ENCODE measurements at regions not wholly inside any gene's neighbourhood (a gene's known extent, or its start where the extent isn't known, plus 50 kb on each side); places are given as distances from the start of the nearest gene placed in this dataset.
A peak's percentile ranks its signal among the peaks of the same experiment; 100 is the strongest.

DNA sequence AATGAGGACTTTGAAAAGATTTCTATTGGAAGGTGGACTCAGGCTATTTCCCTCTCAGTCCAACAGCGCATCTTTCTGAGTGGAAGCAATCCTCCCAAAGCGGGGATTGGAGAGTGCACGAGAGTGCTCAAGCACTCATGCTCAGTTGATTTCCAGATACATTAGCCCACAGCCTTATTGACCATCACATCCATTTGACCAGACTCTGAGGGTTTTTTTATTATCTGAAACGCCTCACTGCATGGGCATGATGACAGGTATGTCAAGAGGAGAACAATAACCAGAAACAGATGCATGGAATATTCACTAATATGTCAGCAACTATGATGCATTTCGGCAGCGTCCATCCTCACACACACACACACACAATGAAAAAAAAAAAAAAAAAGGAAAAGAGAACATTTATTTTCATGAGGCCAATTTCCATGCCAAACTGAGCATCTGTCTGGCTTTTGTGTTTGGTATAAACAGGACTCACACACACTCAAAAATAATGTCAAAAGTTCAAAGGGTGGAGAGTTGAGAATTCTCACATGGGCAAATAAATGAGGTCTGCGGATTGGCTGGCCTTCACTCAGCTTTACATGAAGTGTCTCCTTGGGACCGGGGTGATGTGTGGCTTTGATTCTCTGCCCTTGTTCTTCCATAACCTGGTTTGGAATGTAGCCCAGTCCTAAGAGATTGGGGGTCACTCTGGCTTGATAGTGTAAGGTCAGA lies 371.6 kb downstream of the MCTP2 start:
- Histone ChIP-seq H3K4me3 (no peak overlapping the region), H3K27ac (no peak overlapping the region), H3K36me3 (replicated peaks in 1 of 2) (no peaks in the 10 kb centered on the region), H3K9me3 (replicated peaks in 1 of 3) (no peaks in the 10 kb centered on the region), H3K27me3 (no peaks in the 10 kb centered on the region), H3K4me1 (replicated peaks in 1 of 2) (no peaks in the 10 kb centered on the region)
- TF ChIP-seq POLR2A (IDR thresholded peaks at IDR 0.05) (no peak), CTCF (IDR thresholded peaks at IDR 0.05) (no peak)
- WGBS, 4 donors: 52 to 61% (median 57%) methylated on average over 8 of the region's 8 CpGs
- DNase-seq: no peak
- intact Hi-C loops (cut with DNase I): no loop called here

GRCh38 chr15:94606286-94606685 lies 374.9 kb downstream of the MCTP2 start:
- no peak for TF ChIP-seq POLR2A (IDR thresholded peaks at IDR 0.05)
- no peak for TF ChIP-seq CTCF (IDR thresholded peaks at IDR 0.05)
- Histone ChIP-seq H3K4me3 (no peak overlapping the region), H3K27me3 (no peaks in the 10 kb centered on the region), H3K4me1 (replicated peaks in 1 of 2) (no peaks in the 10 kb centered on the region), H3K9me3 (replicated peaks in 1 of 3) (no peaks in the 10 kb centered on the region), H3K27ac (no peak overlapping the region), H3K36me3 (replicated peaks in 1 of 2) (no peaks in the 10 kb centered on the region)
- DNase-seq: no peak
- intact Hi-C loops (cut with DNase I): no loop called here

DNA sequence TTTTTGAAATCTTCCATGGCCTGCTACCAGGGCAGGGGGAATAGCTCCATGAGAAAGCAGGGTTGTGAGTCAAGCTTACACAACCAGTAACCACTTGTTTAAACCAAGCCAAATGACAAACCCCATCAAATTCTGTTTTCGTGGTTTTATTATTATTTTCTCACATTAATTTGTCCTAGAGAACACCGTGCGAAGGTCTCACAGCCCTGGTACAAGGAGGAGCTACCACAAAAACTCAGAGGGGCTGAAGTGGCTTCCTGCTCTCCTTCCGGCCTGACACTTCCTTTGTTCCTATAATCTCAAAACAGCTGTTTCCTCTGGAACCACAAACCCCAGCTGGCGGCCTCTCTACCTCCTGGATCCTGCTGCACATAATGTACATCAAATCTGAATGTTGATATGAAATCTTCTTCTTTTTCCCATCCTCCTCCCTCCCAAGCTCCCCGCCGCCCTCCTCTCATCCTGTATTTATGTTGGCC lies 375.9 kb downstream of the MCTP2 start:
- Histone ChIP-seq H3K4me1 (replicated peaks in 1 of 2) (no peaks in the 10 kb centered on the region), H3K27me3 (no peaks in the 10 kb centered on the region), H3K9me3 (replicated peaks in 1 of 3) (no peaks in the 10 kb centered on the region), H3K4me3 (no peak overlapping the region), H3K27ac (no peak overlapping the region), H3K36me3 (replicated peaks in 1 of 2) (no peaks in the 10 kb centered on the region)
- TF ChIP-seq POLR2A (IDR thresholded peaks at IDR 0.05) (no peak), CTCF (IDR thresholded peaks at IDR 0.05) (no peak)
- peak; percentile 19 to 77 (median 29) for DNase-seq
- intact Hi-C loops (cut with DNase I): no loop called here
- 40 to 48% (median 42%) methylated on average over 7 of the region's 7 CpGs for WGBS, 4 donors

DNA sequence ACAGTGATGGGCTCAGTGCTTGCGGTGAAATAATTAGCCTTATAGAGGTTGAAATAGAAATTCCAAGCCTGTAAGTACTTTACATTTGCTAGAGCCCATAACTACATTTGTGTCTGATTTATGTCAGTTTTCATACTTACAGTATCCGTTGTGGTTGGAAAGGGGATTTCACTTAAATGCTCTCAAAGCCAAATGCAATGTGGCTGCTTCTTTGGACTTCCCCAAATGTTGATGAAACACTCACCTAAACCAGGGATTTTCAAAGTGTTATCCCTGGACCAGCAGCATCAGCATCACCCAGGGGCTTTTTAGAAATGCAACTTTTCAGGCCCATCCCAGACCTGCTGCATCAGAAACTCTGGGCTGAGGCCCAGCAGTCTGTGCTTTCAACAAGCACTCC lies 378.7 kb downstream of the MCTP2 start:
- H3K27ac ChIP-seq: no peak overlapping the region
- no peak overlapping the region for H3K4me3 ChIP-seq
- no peaks in the 10 kb centered on the region for H3K36me3 ChIP-seq (replicated peaks in 1 of 2)
- no peaks in the 10 kb centered on the region for H3K9me3 ChIP-seq (replicated peaks in 1 of 3)
- no peak for DNase-seq
- no peaks in the 10 kb centered on the region for H3K27me3 ChIP-seq
- no peaks in the 10 kb centered on the region for H3K4me1 ChIP-seq (replicated peaks in 1 of 2)
- intact Hi-C loops (cut with DNase I): no loop called here
- TF ChIP-seq CTCF (IDR thresholded peaks at IDR 0.05) (no peak), POLR2A (IDR thresholded peaks at IDR 0.05) (no peak)
- 24 to 52% (median 40%) methylated on average over 2 of the region's 2 CpGs for WGBS, 4 donors
